A673 (cell line): ENCODE measurements at regions not wholly inside any gene's neighbourhood (a gene's known extent, or its start where the extent isn't known, plus 50 kb on each side); places are given as distances from the start of the nearest gene placed in this dataset.

Source experiments
- EZH2 ChIP-seq: fragments of 200-600 bp; sonication (generic); IDR thresholded peaks from 2 replicates; pipeline ENCODE4 v1.6.1; 2017; ENCODE audit warnings: borderline replicate concordance, low read depth, mild to moderate bottlenecking, mixed read lengths, antibody characterized with exemption, low read length; ENCODE audit not compliant: poor library complexity, severe bottlenecking
- TF ChIP-seq, protein P1 (sequence below): fragments of 300-800, 200-600 bp; sonication (generic); conservative IDR thresholded peaks from 2 replicates; pipeline ENCODE4 v1.5.1; 2017; ENCODE audit warnings: low read depth, mild to moderate bottlenecking, antibody characterized with exemption, low read length, moderate library complexity, mixed read lengths

DNA sequence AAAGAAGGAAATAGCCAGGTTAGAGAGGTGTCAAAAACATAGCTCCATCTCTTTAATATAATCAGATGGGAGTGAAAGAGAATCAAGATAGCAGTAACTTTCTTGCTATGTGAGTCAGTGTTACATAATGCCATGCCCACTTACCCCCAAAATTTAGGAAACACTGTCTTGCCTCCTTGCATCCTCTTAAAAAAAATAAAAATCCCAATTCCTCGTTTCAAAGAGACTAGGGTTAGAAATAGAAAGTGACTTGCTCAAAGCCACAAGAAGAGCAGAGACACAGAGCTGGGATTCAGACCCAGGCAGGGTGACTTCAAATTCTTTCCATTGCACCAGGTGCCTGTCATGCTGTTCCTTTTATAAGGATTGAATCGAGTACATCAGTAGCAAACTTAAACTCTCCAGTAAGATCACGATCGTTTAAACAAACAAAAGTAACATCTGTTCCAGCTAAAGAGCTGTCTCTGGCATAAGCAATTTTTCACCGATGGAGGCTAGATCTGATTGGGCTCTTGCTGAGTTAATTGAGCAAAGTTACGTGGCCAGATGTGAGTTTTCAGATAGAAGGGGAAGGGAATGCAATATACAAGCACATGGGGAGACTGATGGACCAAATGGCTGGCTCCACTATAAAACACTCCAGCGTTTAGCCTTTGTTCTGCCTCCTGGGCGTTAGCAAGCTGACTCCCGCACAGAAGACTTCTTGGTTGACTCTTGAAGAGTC, 176.9 kb downstream of the PALM2AKAP2 start:
- TF ChIP-seq, protein P1, sequence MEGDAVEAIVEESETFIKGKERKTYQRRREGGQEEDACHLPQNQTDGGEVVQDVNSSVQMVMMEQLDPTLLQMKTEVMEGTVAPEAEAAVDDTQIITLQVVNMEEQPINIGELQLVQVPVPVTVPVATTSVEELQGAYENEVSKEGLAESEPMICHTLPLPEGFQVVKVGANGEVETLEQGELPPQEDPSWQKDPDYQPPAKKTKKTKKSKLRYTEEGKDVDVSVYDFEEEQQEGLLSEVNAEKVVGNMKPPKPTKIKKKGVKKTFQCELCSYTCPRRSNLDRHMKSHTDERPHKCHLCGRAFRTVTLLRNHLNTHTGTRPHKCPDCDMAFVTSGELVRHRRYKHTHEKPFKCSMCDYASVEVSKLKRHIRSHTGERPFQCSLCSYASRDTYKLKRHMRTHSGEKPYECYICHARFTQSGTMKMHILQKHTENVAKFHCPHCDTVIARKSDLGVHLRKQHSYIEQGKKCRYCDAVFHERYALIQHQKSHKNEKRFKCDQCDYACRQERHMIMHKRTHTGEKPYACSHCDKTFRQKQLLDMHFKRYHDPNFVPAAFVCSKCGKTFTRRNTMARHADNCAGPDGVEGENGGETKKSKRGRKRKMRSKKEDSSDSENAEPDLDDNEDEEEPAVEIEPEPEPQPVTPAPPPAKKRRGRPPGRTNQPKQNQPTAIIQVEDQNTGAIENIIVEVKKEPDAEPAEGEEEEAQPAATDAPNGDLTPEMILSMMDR = no peak
- TF ChIP-seq EZH2 = no peak
